Choroid plexus epithelial cell (primary cell): ENCODE measurements at regions not wholly inside any gene's neighbourhood (a gene's known extent, or its start where the extent isn't known, plus 50 kb on each side); places are given as distances from the start of the nearest gene placed in this dataset.
A peak's percentile ranks its signal among the peaks of the same experiment; 100 is the strongest.

Experiments
- DNase-seq: peaks from one replicate; pipeline ENCODE4 v3.0.0-alpha.2; 2010; ENCODE audit warnings: low read depth
- H3K4me3 ChIP-seq: 2 replicates; pipeline ENCODE4 v1.5.1; 2011; ENCODE audit warnings: low read depth, mild to moderate bottlenecking, control low read depth, low read length, moderate library complexity
- TF ChIP-seq, protein P1 (sequence below): conservative IDR thresholded peaks from 2 replicates; pipeline ENCODE4 v1.5.1; 2011; ENCODE audit warnings: low read depth, mild to moderate bottlenecking, control low read depth, inconsistent platforms, low read length, moderate library complexity

- H3K4me3 ChIP-seq: no peak overlapping the region
- TF ChIP-seq, protein P1, sequence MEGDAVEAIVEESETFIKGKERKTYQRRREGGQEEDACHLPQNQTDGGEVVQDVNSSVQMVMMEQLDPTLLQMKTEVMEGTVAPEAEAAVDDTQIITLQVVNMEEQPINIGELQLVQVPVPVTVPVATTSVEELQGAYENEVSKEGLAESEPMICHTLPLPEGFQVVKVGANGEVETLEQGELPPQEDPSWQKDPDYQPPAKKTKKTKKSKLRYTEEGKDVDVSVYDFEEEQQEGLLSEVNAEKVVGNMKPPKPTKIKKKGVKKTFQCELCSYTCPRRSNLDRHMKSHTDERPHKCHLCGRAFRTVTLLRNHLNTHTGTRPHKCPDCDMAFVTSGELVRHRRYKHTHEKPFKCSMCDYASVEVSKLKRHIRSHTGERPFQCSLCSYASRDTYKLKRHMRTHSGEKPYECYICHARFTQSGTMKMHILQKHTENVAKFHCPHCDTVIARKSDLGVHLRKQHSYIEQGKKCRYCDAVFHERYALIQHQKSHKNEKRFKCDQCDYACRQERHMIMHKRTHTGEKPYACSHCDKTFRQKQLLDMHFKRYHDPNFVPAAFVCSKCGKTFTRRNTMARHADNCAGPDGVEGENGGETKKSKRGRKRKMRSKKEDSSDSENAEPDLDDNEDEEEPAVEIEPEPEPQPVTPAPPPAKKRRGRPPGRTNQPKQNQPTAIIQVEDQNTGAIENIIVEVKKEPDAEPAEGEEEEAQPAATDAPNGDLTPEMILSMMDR: no peak
- no peak for DNase-seq
Observed at GRCh38 chr13:82344867-82345266, 1537.4 kb downstream of the SLITRK1 start.

DNA sequence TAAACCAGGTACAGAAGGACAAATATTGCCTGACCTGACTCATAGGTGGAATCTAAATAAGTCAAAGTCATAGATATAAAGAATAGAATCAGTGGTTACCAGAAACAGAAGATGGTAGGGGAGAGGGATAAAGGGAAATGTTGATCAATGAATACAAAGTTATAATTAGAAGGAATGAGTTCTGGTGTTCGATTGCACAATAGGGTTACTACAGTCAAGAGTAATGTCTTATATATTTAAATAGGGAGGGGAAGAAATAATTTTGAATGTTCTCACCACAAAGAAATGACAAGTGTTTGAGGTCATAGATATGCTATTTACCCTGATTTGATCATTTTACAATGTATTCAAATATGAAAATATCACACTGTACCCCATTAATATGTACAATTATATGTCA lies 1541.2 kb downstream of the SLITRK1 start:
- no peak for DNase-seq
- TF ChIP-seq, protein P1: no peak
- H3K4me3 ChIP-seq: no peak overlapping the region

GRCh38 chr13:82330499-82330898 lies 1551.8 kb downstream of the SLITRK1 start:
- TF ChIP-seq, protein P1: peak; percentile 62
- no peak overlapping the region for H3K4me3 ChIP-seq
- DNase-seq: peak; percentile 61

DNA sequence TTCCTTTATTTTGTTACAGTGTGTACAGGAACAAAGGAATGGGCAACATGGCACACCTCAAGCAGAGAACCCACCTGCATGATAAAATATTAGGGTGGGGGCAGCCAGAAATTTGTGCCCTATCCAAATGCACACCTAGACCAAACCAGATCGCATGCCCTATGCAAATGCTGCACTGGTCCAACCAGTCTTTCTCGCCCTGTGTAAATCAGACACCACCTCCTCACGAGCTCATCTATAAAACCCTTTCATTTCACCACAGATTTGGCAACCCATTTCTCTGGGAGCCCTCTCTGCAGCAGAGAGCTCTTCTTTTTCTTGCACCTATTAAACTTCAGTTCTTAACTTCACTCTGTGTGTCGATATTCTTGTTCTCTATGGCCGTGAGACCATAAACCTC lies 1559.2 kb downstream of the SLITRK1 start:
- H3K4me3 ChIP-seq: no peak overlapping the region
- DNase-seq: no peak
- TF ChIP-seq, protein P1: no peak

DNA sequence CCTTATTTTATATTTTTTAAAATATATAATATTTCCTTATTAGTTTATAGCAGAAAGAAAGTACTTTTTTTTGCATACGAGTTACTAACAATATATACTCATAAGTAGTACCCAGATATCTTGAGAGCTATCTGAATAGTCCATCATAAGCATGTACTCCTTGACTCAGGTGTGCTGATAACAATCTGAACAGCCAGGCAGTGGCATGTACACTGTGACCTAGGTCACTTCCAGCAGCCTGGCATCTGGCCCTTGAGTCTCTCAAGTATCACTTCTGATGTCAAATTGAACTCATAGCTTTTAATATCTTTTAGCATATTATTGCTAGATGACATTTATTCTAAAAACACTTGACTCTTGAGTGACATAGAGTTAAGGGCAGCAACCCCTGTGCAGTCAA lies 1576.7 kb downstream of the SLITRK1 start:
- no peak for DNase-seq
- no peak overlapping the region for H3K4me3 ChIP-seq
- TF ChIP-seq, protein P1: no peak

- DNase-seq: no peak
- TF ChIP-seq, protein P1: no peak
- H3K4me3 ChIP-seq: no peak overlapping the region
Observed at GRCh38 chr13:82298106-82298505, 1584.2 kb downstream of the SLITRK1 start.

- H3K4me3 ChIP-seq: no peak overlapping the region
- TF ChIP-seq, protein P1: no peak
- DNase-seq: no peak
Observed at GRCh38 chr13:82294226-82294625, 1588.0 kb downstream of the SLITRK1 start.
